K562 (cell line): ENCODE measurements at regions not wholly inside any gene's neighbourhood (a gene's known extent, or its start where the extent isn't known, plus 50 kb on each side); places are given as distances from the start of the nearest gene placed in this dataset.

ENCODE experiments used
- ATAC-seq: fragments of 200-7000 bp; cut with Tn5 transposase; 3 replicates; pipeline ENCODE4 v1.9.1; 2020; ENCODE audit warnings: moderate library complexity
- BruUV-seq: library from RNA; stranded (reverse); fragments of 400-500 nt; replicated peaks from 2 replicates; lab custom pipeline; 2021; lab: Mats Ljungman, UMichigan
- CTCF ChIA-PET: fragments of 300-600 bp; formaldehyde crosslinking; extraction: SDS; loops from one replicate; lab custom pipeline; 2021; ENCODE audit warnings: low intra/inter-chr PET ratio; lab: Yijun Ruan, JAX
- POLR2A ChIA-PET: fragments of 300-600, 350-650 bp; sonication (Branson Sonifier 250); formaldehyde crosslinking; extraction: SDS; loops from one replicate; lab custom pipeline; 2021; ENCODE audit warnings: antibody characterized with exemption, inconsistent platforms; lab: Yijun Ruan, JAX
- DNase-seq, 4 experiments: peaks; one replicate each; pipeline versions ENCODE4 v3.0.0 to v3.0.0-alpha.2; 2011 to 2018; ENCODE audit warnings: low spot score in 3 of 4, mixed read lengths in 3 of 4; ENCODE audit errors: extremely low read depth in 1 of 4
- FAIRE-seq: peaks from 2 replicates; lab custom pipeline; 2011; peaks lifted over from hg19 to GRCh38; lab: Jason Lieb, UNC
- H2AFZ ChIP-seq: 2 replicates; pipeline ENCODE4 v1.6.0; 2011; ENCODE audit warnings: low read depth, low read length, control low read depth, inconsistent platforms
- H3K27ac ChIP-seq: fragments of 200-600 bp; 3 replicates; pipeline ENCODE4 v1.8.0; 2011; ENCODE audit warnings: low read depth, mild to moderate bottlenecking, control low read depth, inconsistent platforms, low read length, moderate library complexity, mixed read lengths; ENCODE audit errors: extremely low read depth
- H3K27me3 ChIP-seq, 2 experiments: fragments of 300-600 bp in 1 of 2; 2 replicates in 1 of 2; 3 replicates in 1 of 2; pipeline versions ENCODE4 v1.6.0 to v1.8.0; 2011; ENCODE audit warnings: inconsistent platforms in 2 of 2, low read length in 2 of 2, mild to moderate bottlenecking in 1 of 2, mixed read lengths in 1 of 2, moderate library complexity in 1 of 2; ENCODE audit not compliant: control insufficient read depth in 2 of 2, insufficient read depth in 2 of 2
- H3K36me3 ChIP-seq: fragments of 300-600 bp; 3 replicates; pipeline ENCODE4 v1.8.0; 2011; ENCODE audit warnings: mild to moderate bottlenecking, low read length, inconsistent platforms; ENCODE audit not compliant: control insufficient read depth, insufficient read depth
- H3K4me1 ChIP-seq, 2 experiments: fragments of 200-600 bp in 1 of 2; replicated peaks in 1 of 2; 2 replicates in 1 of 2; 3 replicates in 1 of 2; pipeline versions ENCODE4 v1.5.1 to v1.8.0; 2011; ENCODE audit warnings: inconsistent platforms in 2 of 2, low read length in 2 of 2, mild to moderate bottlenecking in 1 of 2, mixed read lengths in 1 of 2, moderate library complexity in 1 of 2; ENCODE audit not compliant: control insufficient read depth in 2 of 2, insufficient read depth in 2 of 2
- H3K4me2 ChIP-seq: 2 replicates; pipeline ENCODE4 v1.6.1; 2011; ENCODE audit warnings: low read length, control low read depth, inconsistent platforms, mixed read lengths; ENCODE audit not compliant: insufficient read depth
- H3K4me3 ChIP-seq: fragments of 200-600 bp; sonication (generic), shearing (Covaris generic); 2 replicates; pipeline ENCODE4 v1.5.1; 2016; ENCODE audit warnings: control low read depth, inconsistent platforms
- H3K79me2 ChIP-seq: fragments of 200-600 bp; 3 replicates; pipeline ENCODE4 v1.8.0; 2011; ENCODE audit warnings: low read length, inconsistent platforms; ENCODE audit not compliant: control insufficient read depth, insufficient read depth
- H3K9ac ChIP-seq, 2 experiments: 2 replicates each; pipeline versions ENCODE4 v1.6.0 to v1.6.1; 2011; ENCODE audit warnings: low read depth in 2 of 2, low read length in 2 of 2, control low read depth in 1 of 2, inconsistent platforms in 1 of 2, mild to moderate bottlenecking in 1 of 2, mixed read lengths in 1 of 2; ENCODE audit not compliant: insufficient read depth in 1 of 2
- H3K9me1 ChIP-seq: one replicate; pipeline ENCODE4 v1.6.0; 2011; ENCODE audit warnings: inconsistent platforms, mild to moderate bottlenecking, low read length, moderate library complexity; ENCODE audit not compliant: control insufficient read depth, insufficient read depth
- H3K9me3 ChIP-seq: replicated peaks from 2 replicates; pipeline ENCODE4 v1.5.1; 2011; ENCODE audit warnings: low read depth, low read length, inconsistent platforms; ENCODE audit not compliant: control insufficient read depth, insufficient read depth
- H4K20me1 ChIP-seq: replicated peaks from 2 replicates; pipeline ENCODE4 v1.6.1; 2011; ENCODE audit warnings: low read length, inconsistent platforms, mixed read lengths; ENCODE audit not compliant: control insufficient read depth, insufficient read depth
- BCOR ChIP-seq: fragments of 450-650 bp; IDR thresholded peaks from 2 replicates; pipeline ENCODE4 v1.6.1; 2016
- CREB1 ChIP-seq, 2 experiments: sonication (generic) in 1 of 2; formaldehyde crosslinking in 1 of 2; IDR thresholded peaks; 2 replicates each; pipeline versions ENCODE4 v1.6.1 to v1.8.0; 2012 to 2022; ENCODE audit warnings: inconsistent platforms in 1 of 2, mild to moderate bottlenecking in 1 of 2, missing genetic modification reagents in 1 of 2, moderate library complexity in 1 of 2
- CTCF ChIP-seq, 3 experiments: IDR thresholded peaks in 2 of 3; conservative IDR thresholded peaks in 1 of 3; 2 replicates each; pipeline ENCODE4 v1.5.1; 2011 to 2012; ENCODE audit warnings: low read length in 3 of 3, mild to moderate bottlenecking in 3 of 3, control low read depth in 2 of 3, improper control_type of control experiment in 1 of 3, inconsistent platforms in 1 of 3, low read depth in 1 of 3, mixed read lengths in 1 of 3, moderate library complexity in 1 of 3; ENCODE audit not compliant: insufficient read depth in 2 of 3
- FOXJ3 ChIP-seq: sonication (generic); formaldehyde crosslinking; IDR thresholded peaks from 2 replicates; pipeline ENCODE4 v1.4.0; 2020; ENCODE audit warnings: mild to moderate bottlenecking, missing genetic modification reagents
- KLF6 ChIP-seq: fragments of 250-450 bp; sonication (Bioruptor Pico); IDR thresholded peaks from 2 replicates; pipeline ENCODE4 v1.4.0; 2020; ENCODE audit warnings: mild to moderate bottlenecking, moderate library complexity, borderline replicate concordance
- PHF21A ChIP-seq: fragments of 450-650 bp; IDR thresholded peaks from 2 replicates; pipeline ENCODE4 v1.6.1; 2017; ENCODE audit warnings: low read depth, borderline replicate concordance
- PPARD ChIP-seq: fragments of 250-450 bp; sonication (Bioruptor Pico); IDR thresholded peaks from 2 replicates; pipeline ENCODE4 v1.8.0; 2022; ENCODE audit warnings: inconsistent platforms, mild to moderate bottlenecking, moderate library complexity
- RBM34 ChIP-seq: fragments of 200-400 bp; formaldehyde crosslinking; IDR thresholded peaks from 2 replicates; pipeline ENCODE4 v1.6.1; 2018; ENCODE audit warnings: low read length, borderline replicate concordance; ENCODE audit not compliant: insufficient read depth
- SLC30A9 ChIP-seq: fragments of 250-450 bp; sonication (Bioruptor Pico); IDR thresholded peaks from 2 replicates; pipeline ENCODE4 v1.8.0; 2022; ENCODE audit warnings: mild to moderate bottlenecking, moderate library complexity
- SNRNP70 ChIP-seq: fragments of 200-400 bp; formaldehyde crosslinking; optimal IDR thresholded peaks from 2 replicates; pipeline ENCODE3; 2017; ENCODE audit warnings: low read depth, low read length
- SP2 ChIP-seq: IDR thresholded peaks from 2 replicates; pipeline ENCODE4 v1.6.1; 2011; ENCODE audit warnings: mild to moderate bottlenecking, low read depth, low read length, moderate library complexity; ENCODE audit not compliant: poor library complexity, severe bottlenecking; ENCODE audit errors: extremely low read depth
- SRF ChIP-seq, 2 experiments: fragments of 250-450, 450-650 bp in 1 of 2; sonication (Bioruptor Pico) in 1 of 2; sonication (generic) in 1 of 2; formaldehyde crosslinking; IDR thresholded peaks; 2 replicates each; pipeline versions ENCODE4 v1.5.0 to v1.5.1; 2020 to 2022; ENCODE audit warnings: mild to moderate bottlenecking in 1 of 2, missing genetic modification reagents in 1 of 2
- YY1 ChIP-seq, 3 experiments: IDR thresholded peaks; 2 replicates each; pipeline ENCODE4 v1.6.1; 2011; ENCODE audit warnings: low read length in 2 of 3, mild to moderate bottlenecking in 2 of 3, moderate library complexity in 2 of 3, borderline replicate concordance in 1 of 3, control low read depth in 1 of 3, low read depth in 1 of 3; ENCODE audit not compliant: insufficient read depth in 3 of 3, insufficient replicate concordance in 2 of 3, control insufficient read depth in 1 of 3, insufficient read length in 1 of 3; ENCODE audit errors: extremely low read depth in 1 of 3
- ZNF79 ChIP-seq: fragments of 250-450 bp; sonication (Bioruptor Pico); IDR thresholded peaks from 2 replicates; pipeline ENCODE4 v1.4.0; 2020; ENCODE audit warnings: low read depth, mild to moderate bottlenecking, moderate library complexity
- whole genome bisulfite sequencing: fragments of 100-300 bp; shearing (Covaris generic); methylation state at CpG from one replicate; pipeline ENCODE4 v1.1.6; 2016; ENCODE audit warnings: low coverage, mixed read lengths; ENCODE audit not compliant: insufficient coverage; ENCODE audit errors: missing lambda C conversion rate; 5-methylcytosine and 5-hydroxymethylcytosine counted together
- in situ Hi-C: fragments of 300-500 bp; cut with MboI; formaldehyde crosslinking; loops from 4 replicates; pipeline ENCODE4 v1.15.0; 2018; ENCODE audit warnings: inconsistent platforms, mixed read lengths
- intact Hi-C: fragments of 100-400 bp; cut with micrococcal nuclease; formaldehyde crosslinking; loops from 2 replicates; pipeline ENCODE4 v1.14.2; 2022
- TF ChIP-seq, protein P1 (sequence below): fragments of 250-450 bp; sonication (Bioruptor Pico); IDR thresholded peaks from 2 replicates; pipeline ENCODE4 v1.5.0; 2021
- TF ChIP-seq, protein P2 (sequence below): fragments of 450-650 bp; IDR thresholded peaks from 2 replicates; pipeline ENCODE4 v1.6.1; 2018; ENCODE audit warnings: mild to moderate bottlenecking, low read depth; ENCODE audit not compliant: partially characterized antibody

GRCh38 chr4:125433453-125433852 lies 118.7 kb downstream of the FAT4 start (continued):
- no peak for TF ChIP-seq PPARD (CRISPR knock-in tag)
- TF ChIP-seq SRF (CRISPR knock-in tag; IDR thresholded peaks at IDR 0.05): no peak
- TF ChIP-seq CREB1 (IDR thresholded peaks at IDR 0.05): no peak
- no peak for TF ChIP-seq CREB1 (CRISPR knock-in tag; IDR thresholded peaks at IDR 0.05)

- intact Hi-C loops (no loop called here), in situ Hi-C loops (no loop called here)
- Histone ChIP-seq H4K20me1 (no peaks in the 10 kb centered on the region), H3K27me3 (no peaks in the 10 kb centered on the region), H3K9me1 (no peaks in the 10 kb centered on the region), H3K9ac (no peak overlapping the region), H3K4me3 (no peak overlapping the region), H3K36me3 (no peaks in the 10 kb centered on the region), H3K4me2 (no peak overlapping the region), H2AFZ (no peak overlapping the region), H3K79me2 (no peaks in the 10 kb centered on the region), H3K9me3 (no peaks in the 10 kb centered on the region), H3K27ac (no peak overlapping the region), H3K4me1 (no peaks in the 10 kb centered on the region)
- ATAC-seq (no peak), FAIRE-seq (no peak), DNase-seq (no peak)
- no TSS peak for BruUV-seq
- ChIA-PET POLR2A (interaction anchor here (0.6 kb wide), 1 partner anchor 20 kb away, joined by 3 read pairs; no protein-coding TSS in a partner anchor), CTCF (no interaction called here)
- 0% methylated on average over 3 of the region's 3 CpGs for WGBS
- no peak for TF ChIP-seq FOXJ3 (CRISPR knock-in tag)
- no peak for TF ChIP-seq RBM34
- TF ChIP-seq SLC30A9 (CRISPR knock-in tag): no peak
- TF ChIP-seq PHF21A: no peak
- TF ChIP-seq CTCF (IDR thresholded peaks at IDR 0.05 in 2 of 3, conservative IDR thresholded peaks at IDR 0.05 in 1 of 3; ENCODE audit: insufficient read depth in 2 of 3, low read depth in 1 of 3, low read length in 3 of 3): no peak
- TF ChIP-seq, protein P1, sequence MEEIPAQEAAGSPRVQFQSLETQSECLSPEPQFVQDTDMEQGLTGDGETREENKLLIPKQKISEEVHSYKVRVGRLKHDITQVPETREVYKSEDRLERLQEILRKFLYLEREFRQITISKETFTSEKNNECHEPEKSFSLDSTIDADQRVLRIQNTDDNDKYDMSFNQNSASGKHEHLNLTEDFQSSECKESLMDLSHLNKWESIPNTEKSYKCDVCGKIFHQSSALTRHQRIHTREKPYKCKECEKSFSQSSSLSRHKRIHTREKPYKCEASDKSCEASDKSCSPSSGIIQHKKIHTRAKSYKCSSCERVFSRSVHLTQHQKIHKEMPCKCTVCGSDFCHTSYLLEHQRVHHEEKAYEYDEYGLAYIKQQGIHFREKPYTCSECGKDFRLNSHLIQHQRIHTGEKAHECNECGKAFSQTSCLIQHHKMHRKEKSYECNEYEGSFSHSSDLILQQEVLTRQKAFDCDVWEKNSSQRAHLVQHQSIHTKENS (CRISPR knock-in tag): no peak
- no peak for TF ChIP-seq SNRNP70
- TF ChIP-seq ZNF79: no peak
- no peak for TF ChIP-seq SP2
- no peak for TF ChIP-seq BCOR
- no peak for TF ChIP-seq KLF6
- no peak for TF ChIP-seq YY1 (IDR thresholded peaks at IDR 0.05; ENCODE audit: borderline replicate concordance in 1 of 3, control insufficient read depth in 1 of 3, extremely low read depth in 1 of 3, insufficient read depth in 3 of 3, insufficient read length in 1 of 3, insufficient replicate concordance in 2 of 3, low read depth in 1 of 3, low read length in 2 of 3)
- TF ChIP-seq, protein P2, sequence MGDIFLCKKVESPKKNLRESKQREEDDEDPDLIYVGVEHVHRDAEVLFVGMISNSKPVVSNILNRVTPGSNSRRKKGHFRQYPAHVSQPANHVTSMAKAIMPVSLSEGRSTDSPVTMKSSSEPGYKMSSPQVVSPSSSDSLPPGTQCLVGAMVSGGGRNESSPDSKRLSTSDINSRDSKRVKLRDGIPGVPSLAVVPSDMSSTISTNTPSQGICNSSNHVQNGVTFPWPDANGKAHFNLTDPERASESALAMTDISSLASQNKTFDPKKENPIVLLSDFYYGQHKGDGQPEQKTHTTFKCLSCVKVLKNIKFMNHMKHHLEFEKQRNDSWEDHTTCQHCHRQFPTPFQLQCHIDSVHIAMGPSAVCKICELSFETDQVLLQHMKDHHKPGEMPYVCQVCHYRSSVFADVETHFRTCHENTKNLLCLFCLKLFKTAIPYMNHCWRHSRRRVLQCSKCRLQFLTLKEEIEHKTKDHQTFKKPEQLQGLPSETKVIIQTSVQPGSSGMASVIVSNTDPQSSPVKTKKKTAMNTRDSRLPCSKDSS: no peak
Measured at GRCh38 chr4:125434136-125434535, 119.4 kb downstream of the FAT4 start.
